ENCODE measurements at regions not wholly inside any gene's neighbourhood (a gene's known extent, or its start where the extent isn't known, plus 50 kb on each side); places are given as distances from the start of the nearest gene placed in this dataset.

DNA sequence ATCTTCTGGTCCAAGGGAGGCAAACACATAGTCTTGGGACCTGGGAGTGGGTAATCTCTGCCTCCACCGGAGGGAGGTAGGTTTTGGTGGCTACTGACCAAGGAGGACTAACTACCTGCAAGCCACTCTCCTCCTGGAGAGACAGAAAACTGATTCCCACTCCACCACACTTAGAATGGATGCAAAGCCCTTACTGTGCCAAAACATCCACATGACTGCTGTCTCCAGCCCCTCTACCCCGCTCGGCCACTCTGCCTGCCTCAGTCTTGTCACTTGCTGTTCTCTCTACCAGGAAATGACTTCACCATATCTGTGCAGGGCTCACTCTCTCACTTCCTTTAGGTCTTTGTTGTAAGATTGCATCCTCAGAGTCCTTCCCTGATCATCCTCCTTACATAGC lies 129.5 kb upstream of the ARG1 start:
- TF ChIP-seq, protein P1, sequence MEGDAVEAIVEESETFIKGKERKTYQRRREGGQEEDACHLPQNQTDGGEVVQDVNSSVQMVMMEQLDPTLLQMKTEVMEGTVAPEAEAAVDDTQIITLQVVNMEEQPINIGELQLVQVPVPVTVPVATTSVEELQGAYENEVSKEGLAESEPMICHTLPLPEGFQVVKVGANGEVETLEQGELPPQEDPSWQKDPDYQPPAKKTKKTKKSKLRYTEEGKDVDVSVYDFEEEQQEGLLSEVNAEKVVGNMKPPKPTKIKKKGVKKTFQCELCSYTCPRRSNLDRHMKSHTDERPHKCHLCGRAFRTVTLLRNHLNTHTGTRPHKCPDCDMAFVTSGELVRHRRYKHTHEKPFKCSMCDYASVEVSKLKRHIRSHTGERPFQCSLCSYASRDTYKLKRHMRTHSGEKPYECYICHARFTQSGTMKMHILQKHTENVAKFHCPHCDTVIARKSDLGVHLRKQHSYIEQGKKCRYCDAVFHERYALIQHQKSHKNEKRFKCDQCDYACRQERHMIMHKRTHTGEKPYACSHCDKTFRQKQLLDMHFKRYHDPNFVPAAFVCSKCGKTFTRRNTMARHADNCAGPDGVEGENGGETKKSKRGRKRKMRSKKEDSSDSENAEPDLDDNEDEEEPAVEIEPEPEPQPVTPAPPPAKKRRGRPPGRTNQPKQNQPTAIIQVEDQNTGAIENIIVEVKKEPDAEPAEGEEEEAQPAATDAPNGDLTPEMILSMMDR (conservative IDR thresholded peaks at IDR 0.05; ENCODE audit: low read length), result no peak
- no peak for TF ChIP-seq EZH2phosphoT487 (IDR thresholded peaks at IDR 0.05; ENCODE audit: borderline replicate concordance)

Measured in Loucy (cell line).